ENCODE measurements at regions not wholly inside any gene's neighbourhood (a gene's known extent, or its start where the extent isn't known, plus 50 kb on each side); places are given as distances from the start of the nearest gene placed in this dataset.

- Histone ChIP-seq H3K79me2 (ENCODE audit: control insufficient read depth in 1 of 2, insufficient read depth in 2 of 2, low read length in 2 of 2) (no peaks in the 10 kb centered on the region), H3K23ac (ENCODE audit: insufficient read length) (no peak overlapping the region), H3K9me3 (ENCODE audit: insufficient read depth in 2 of 2, low read depth in 1 of 2, low read length in 1 of 2) (no peaks in the 10 kb centered on the region), H2BK5ac (ENCODE audit: low read depth, low read length) (no peak overlapping the region), H3K9ac (replicated peaks in 1 of 4; ENCODE audit: extremely low read depth in 1 of 4, low read depth in 3 of 4, low read length in 3 of 4) (no peak overlapping the region), H2BK20ac (ENCODE audit: low read length) (no peak overlapping the region; the same call in 1 of the 2 replicates), H4K5ac (ENCODE audit: insufficient read length, low read depth, low read length) (no peak overlapping the region), H2AK5ac (ENCODE audit: low read depth, low read length) (no peak overlapping the region), H3K14ac (ENCODE audit: insufficient read length) (no peak overlapping the region), H3K23me2 (ENCODE audit: low read depth, low read length) (peaks cover 8% of the 10 kb centered on the region; the same call in 1 of the 2 replicates), H2BK12ac (ENCODE audit: low read depth, low read length) (no peak overlapping the region), H3K36me3 (ENCODE audit: control insufficient read depth in 2 of 4, insufficient read depth in 4 of 4, low read length in 3 of 4) (no peaks in the 10 kb centered on the region), H4K8ac (ENCODE audit: extremely low read depth, insufficient read depth, low read length) (no peak overlapping the region), H3K56ac (replicated peaks; ENCODE audit: insufficient read length, low read depth, low read length) (no peak overlapping the region), H3K79me1 (ENCODE audit: low read depth, low read length) (no peaks in the 10 kb centered on the region), H3K4me2 (ENCODE audit: insufficient read depth in 1 of 2, low read depth in 2 of 2, low read length in 2 of 2) (no peak overlapping the region), H3K27ac (ENCODE audit: low read depth, low read length) (no peak overlapping the region), H3K4me1 (replicated peaks in 1 of 4; ENCODE audit: control insufficient read depth in 3 of 4, insufficient read depth in 4 of 4, low read length in 3 of 4) (peaks cover 2 to 4% (median 3%) of the 10 kb centered on the region in 4 experiments; a peak in 4 of 7 replicates), H4K20me1 (replicated peaks in 1 of 2; ENCODE audit: control insufficient read depth in 1 of 2, insufficient read depth in 2 of 2, low read length in 2 of 2) (peaks cover 0 to 5% of the 10 kb centered on the region in 2 experiments), H3K27me3 (replicated peaks in 1 of 4; ENCODE audit: control insufficient read depth in 3 of 4, extremely low read depth in 1 of 4, insufficient read depth in 3 of 4, low read length in 3 of 4) (peaks cover 3 to 37% (median 31%) of the 10 kb centered on the region in 4 experiments), H2AFZ (ENCODE audit: low read length) (no peak overlapping the region), H4K91ac (replicated peaks; ENCODE audit: insufficient read length, low read length) (no peak overlapping the region), H3K4ac (replicated peaks; ENCODE audit: insufficient read length, low read depth, low read length) (no peak overlapping the region), H2BK120ac (replicated peaks; ENCODE audit: low read depth, low read length) (no peak overlapping the region), H2BK15ac (ENCODE audit: low read length) (no peak overlapping the region), H3K18ac (ENCODE audit: extremely low read depth, low read length) (no peak overlapping the region), H3K4me3 (ENCODE audit: extremely low read depth in 1 of 4, insufficient read depth in 2 of 4, low read depth in 3 of 4, low read length in 4 of 4) (no peak overlapping the region)
- ChIA-PET POLR2A (ENCODE audit: partially characterized antibody) (no interaction called here), CTCF (ENCODE audit: partially characterized antibody) (interaction anchor here (0.8 to 2.7 kb wide), 4 partner anchors 9 to 88 kb away, joined by 4 to 10 read pairs (median 4); partner anchors contain the start of gene NOG)
- FAIRE-seq: no peak
- DNase-seq (ENCODE audit: low read depth in 1 of 2, low spot score in 2 of 2): no peak
- 84% methylated on average over 3 of the region's 3 CpGs; no CpG with 5 or more reads in 1 of the 2 experiments for WGBS, 2 experiments (ENCODE audit: extremely low coverage in 1 of 2, insufficient coverage in 1 of 2, insufficient read length in 1 of 2, insufficient replicate concordance in 2 of 2, low coverage in 1 of 2, low lambda C conversion rate in 2 of 2, missing lambda C conversion rate in 1 of 2)
- TF ChIP-seq ZNF274 (IDR thresholded peaks at IDR 0.05; ENCODE audit: borderline replicate concordance, extremely low read depth, low read length) (no peak), JUN (IDR thresholded peaks at IDR 0.05; ENCODE audit: low read depth, low read length) (no peak), EGR1 (IDR thresholded peaks at IDR 0.05; ENCODE audit: borderline replicate concordance, low read depth, low read length) (no peak)
Measured at GRCh38 chr17:56681561-56682266, 88.2 kb downstream of the NOG start.
